BLaER1 treated with 17β-estradiol and CSF1 and Interleukin-3, amounts not matched to agents 10 nM and 100 nM (cell line): ENCODE measurements at regions not wholly inside any gene's neighbourhood (a gene's known extent, or its start where the extent isn't known, plus 50 kb on each side); places are given as distances from the start of the nearest gene placed in this dataset.
A peak's percentile ranks its signal among the peaks of the same experiment; 100 is the strongest.

ENCODE experiments used
- H3K27ac ChIP-seq, 11 experiments: shearing (Covaris generic); formaldehyde crosslinking; 2 replicates each; pipeline ENCODE4 v1.8.1; 2022
- H3K27me3 ChIP-seq, 11 experiments: shearing (Covaris generic); formaldehyde crosslinking; 2 replicates each; pipeline ENCODE4 v1.8.1; 2022
- H3K36me3 ChIP-seq, 11 experiments: shearing (Covaris generic); formaldehyde crosslinking; 2 replicates each; pipeline ENCODE4 v1.8.1; 2022
- H3K4me1 ChIP-seq, 10 experiments: shearing (Covaris generic); formaldehyde crosslinking; 2 replicates each; pipeline ENCODE4 v1.8.1; 2022
- H3K4me2 ChIP-seq, 11 experiments: shearing (Covaris generic); formaldehyde crosslinking; 2 replicates each; pipeline ENCODE4 v1.8.1; 2022
- H3K4me3 ChIP-seq, 10 experiments: shearing (Covaris generic); formaldehyde crosslinking; 2 replicates each; pipeline ENCODE4 v1.8.1; 2022
- H3K9ac ChIP-seq, 11 experiments: shearing (Covaris generic); formaldehyde crosslinking; 2 replicates each; pipeline ENCODE4 v1.8.1; 2022
- H3K9me3 ChIP-seq, 11 experiments: shearing (Covaris generic); formaldehyde crosslinking; replicated peaks in 1 of 11; 2 replicates each; pipeline ENCODE4 v1.8.1; 2022
- H4K20me1 ChIP-seq, 11 experiments: shearing (Covaris generic); formaldehyde crosslinking; 2 replicates each; pipeline ENCODE4 v1.8.1; 2022
- Cebpa-rat ChIP-seq, 11 experiments: shearing (Covaris generic); IDR thresholded peaks; 2 replicates each; pipeline ENCODE4 v1.8.1; 2022

- no peaks in the 10 kb centered on the region for H4K20me1 ChIP-seq
- no peak for TF ChIP-seq Cebpa-rat (IDR thresholded peaks at IDR 0.05)
- no peak overlapping the region for H3K27ac ChIP-seq
- H3K9ac ChIP-seq: no peak overlapping the region
- no peak overlapping the region for H3K4me3 ChIP-seq
- no peaks in the 10 kb centered on the region for H3K27me3 ChIP-seq
- H3K4me2 ChIP-seq: no peak overlapping the region
- no peaks in the 10 kb centered on the region for H3K36me3 ChIP-seq
- no peaks in the 10 kb centered on the region for H3K9me3 ChIP-seq
- H3K4me1 ChIP-seq: peaks cover 0 to 9% (median 0%) of the 10 kb centered on the region in 10 experiments; a peak in 5 of 20 replicates
These were observed 106.5 kb downstream of the WNT5A start for GRCh38 chr3:55380561-55380960.

- Histone ChIP-seq H3K27me3 (no peaks in the 10 kb centered on the region), H3K36me3 (no peaks in the 10 kb centered on the region), H3K4me2 (peak overlapping the region in 4 of 11 experiments; percentile 30 to 39 (median 34); a peak in 6 of 22 replicates), H4K20me1 (no peaks in the 10 kb centered on the region), H3K27ac (no peak overlapping the region), H3K4me1 (peaks cover 0 to 9% (median 0%) of the 10 kb centered on the region in 10 experiments; a peak in 5 of 20 replicates), H3K9me3 (no peaks in the 10 kb centered on the region), H3K4me3 (no peak overlapping the region), H3K9ac (no peak overlapping the region)
- no peak for TF ChIP-seq Cebpa-rat (IDR thresholded peaks at IDR 0.05)
These were observed 110.3 kb downstream of the WNT5A start for GRCh38 chr3:55376753-55377347.

GRCh38 chr3:55373423-55373822, 113.7 kb downstream of the WNT5A start:
- no peak overlapping the region for H3K4me2 ChIP-seq
- no peaks in the 10 kb centered on the region for H3K36me3 ChIP-seq
- H3K9ac ChIP-seq: no peak overlapping the region
- peaks cover 0 to 9% (median 0%) of the 10 kb centered on the region in 10 experiments; a peak in 5 of 20 replicates for H3K4me1 ChIP-seq
- no peaks in the 10 kb centered on the region for H3K9me3 ChIP-seq
- no peak overlapping the region for H3K4me3 ChIP-seq
- H4K20me1 ChIP-seq: no peaks in the 10 kb centered on the region; a peak in 1 of 22 replicates
- no peaks in the 10 kb centered on the region for H3K27me3 ChIP-seq
- no peak for TF ChIP-seq Cebpa-rat (IDR thresholded peaks at IDR 0.05)
- no peak overlapping the region for H3K27ac ChIP-seq

GRCh38 chr3:55370272-55370671, 116.8 kb downstream of the WNT5A start:
- no peak for TF ChIP-seq Cebpa-rat (IDR thresholded peaks at IDR 0.05)
- no peak overlapping the region for H3K4me3 ChIP-seq
- no peak overlapping the region for H3K4me2 ChIP-seq
- H3K36me3 ChIP-seq: no peaks in the 10 kb centered on the region
- no peak overlapping the region for H3K27ac ChIP-seq
- H3K9me3 ChIP-seq: no peaks in the 10 kb centered on the region
- H3K27me3 ChIP-seq: no peaks in the 10 kb centered on the region
- no peaks in the 10 kb centered on the region; a peak in 1 of 22 replicates for H4K20me1 ChIP-seq
- no peaks in the 10 kb centered on the region for H3K4me1 ChIP-seq
- no peak overlapping the region for H3K9ac ChIP-seq

GRCh38 chr3:55369141-55369847, 117.8 kb downstream of the WNT5A start:
- Histone ChIP-seq H3K4me3 (no peak overlapping the region), H3K9ac (no peak overlapping the region), H3K27me3 (no peaks in the 10 kb centered on the region), H3K4me2 (no peak overlapping the region), H3K27ac (no peak overlapping the region), H3K4me1 (no peaks in the 10 kb centered on the region), H3K9me3 (no peaks in the 10 kb centered on the region), H4K20me1 (no peaks in the 10 kb centered on the region; a peak in 1 of 22 replicates), H3K36me3 (no peaks in the 10 kb centered on the region)
- no peak for TF ChIP-seq Cebpa-rat (IDR thresholded peaks at IDR 0.05)

GRCh38 chr3:55368366-55368765, 118.7 kb downstream of the WNT5A start:
- H3K9ac ChIP-seq: no peak overlapping the region
- no peak for TF ChIP-seq Cebpa-rat (IDR thresholded peaks at IDR 0.05)
- H3K9me3 ChIP-seq: no peaks in the 10 kb centered on the region
- H3K4me3 ChIP-seq: no peak overlapping the region
- no peaks in the 10 kb centered on the region for H3K4me1 ChIP-seq
- no peaks in the 10 kb centered on the region; a peak in 1 of 22 replicates for H4K20me1 ChIP-seq
- no peaks in the 10 kb centered on the region for H3K36me3 ChIP-seq
- H3K27ac ChIP-seq: no peak overlapping the region
- H3K27me3 ChIP-seq: no peaks in the 10 kb centered on the region
- H3K4me2 ChIP-seq: no peak overlapping the region

- no peaks in the 10 kb centered on the region for H3K27me3 ChIP-seq
- no peaks in the 10 kb centered on the region for H3K4me1 ChIP-seq
- TF ChIP-seq Cebpa-rat (IDR thresholded peaks at IDR 0.05): no peak
- no peaks in the 10 kb centered on the region for H3K36me3 ChIP-seq
- no peaks in the 10 kb centered on the region; a peak in 1 of 22 replicates for H4K20me1 ChIP-seq
- H3K4me3 ChIP-seq: no peak overlapping the region
- no peak overlapping the region for H3K4me2 ChIP-seq
- no peak overlapping the region for H3K9ac ChIP-seq
- H3K27ac ChIP-seq: no peak overlapping the region
- H3K9me3 ChIP-seq: no peaks in the 10 kb centered on the region
These were observed 119.7 kb downstream of the WNT5A start for GRCh38 chr3:55367384-55367783.

GRCh38 chr3:55364421-55364820, 122.7 kb downstream of the WNT5A start:
- H3K4me1 ChIP-seq: no peaks in the 10 kb centered on the region
- no peak for TF ChIP-seq Cebpa-rat (IDR thresholded peaks at IDR 0.05)
- H3K27me3 ChIP-seq: no peaks in the 10 kb centered on the region
- no peaks in the 10 kb centered on the region for H3K36me3 ChIP-seq
- H3K9ac ChIP-seq: no peak overlapping the region
- no peaks in the 10 kb centered on the region for H4K20me1 ChIP-seq
- H3K4me2 ChIP-seq: no peak overlapping the region
- H3K27ac ChIP-seq: no peak overlapping the region
- no peaks in the 10 kb centered on the region for H3K9me3 ChIP-seq
- no peak overlapping the region for H3K4me3 ChIP-seq

GRCh38 chr3:55362210-55362960, 124.7 kb downstream of the WNT5A start:
- no peak overlapping the region for H3K4me3 ChIP-seq
- no peaks in the 10 kb centered on the region for H4K20me1 ChIP-seq
- H3K9ac ChIP-seq: no peak overlapping the region
- no peaks in the 10 kb centered on the region for H3K36me3 ChIP-seq
- H3K9me3 ChIP-seq: peaks cover 0 to 8% (median 0%) of the 10 kb centered on the region in 11 experiments; a peak in 5 of 22 replicates
- H3K27me3 ChIP-seq: no peaks in the 10 kb centered on the region
- H3K4me1 ChIP-seq: no peaks in the 10 kb centered on the region
- no peak for TF ChIP-seq Cebpa-rat (IDR thresholded peaks at IDR 0.05)
- H3K27ac ChIP-seq: no peak overlapping the region
- H3K4me2 ChIP-seq: no peak overlapping the region
